ENCODE measurements at regions not wholly inside any gene's neighbourhood (a gene's known extent, or its start where the extent isn't known, plus 50 kb on each side); places are given as distances from the start of the nearest gene placed in this dataset.

DNA sequence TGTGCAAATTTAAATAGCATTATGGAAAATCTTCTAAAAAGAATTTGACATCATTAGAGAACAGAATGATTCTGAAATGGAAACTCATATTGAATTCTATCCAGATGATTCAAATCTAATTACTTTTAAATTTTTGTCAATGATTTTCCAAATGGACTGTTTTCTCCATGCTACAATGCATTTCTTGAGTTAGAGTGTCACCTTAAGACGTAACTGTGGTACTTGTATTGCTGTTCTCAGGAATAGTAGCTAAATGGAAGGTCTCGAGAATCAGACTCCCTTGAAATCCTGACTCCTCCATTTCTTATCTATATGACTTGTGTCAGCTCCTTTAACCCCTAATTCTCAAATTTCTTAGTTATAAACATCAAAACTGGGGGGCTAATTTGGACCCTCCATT is 102.3 kb downstream of the P2RY1 start:
- WGBS (ENCODE audit: insufficient coverage, insufficient replicate concordance, low lambda C conversion rate, missing lambda C conversion rate): 48% methylated on average over 2 of the region's 2 CpGs
- Histone ChIP-seq H3K79me2 (ENCODE audit: control insufficient read depth, insufficient read depth, low read length) (no peaks in the 10 kb centered on the region), H2AFZ (ENCODE audit: control insufficient read depth, low read depth, low read length) (no peak overlapping the region), H3K27ac (ENCODE audit: control insufficient read depth, insufficient read depth) (no peak overlapping the region), H4K20me1 (ENCODE audit: control insufficient read depth, insufficient read depth) (no peaks in the 10 kb centered on the region), H3K4me3 (no peak overlapping the region), H3K4me2 (ENCODE audit: control insufficient read depth, insufficient read depth) (no peak overlapping the region), H3K27me3 (replicated peaks in 1 of 2; ENCODE audit: control insufficient read depth in 2 of 2, insufficient read depth in 2 of 2, low read length in 1 of 2) (no peaks in the 10 kb centered on the region; a peak in 1 of 4 replicates), H3K9ac (ENCODE audit: control insufficient read depth, insufficient read depth, low read length) (no peak overlapping the region), H3K4me1 (ENCODE audit: control insufficient read depth, insufficient read depth, low read length) (no peaks in the 10 kb centered on the region), H3K9me3 (replicated peaks; ENCODE audit: control insufficient read depth, insufficient read depth, low read length) (no peaks in the 10 kb centered on the region), H3K36me3 (ENCODE audit: control insufficient read depth in 2 of 2, insufficient read depth in 2 of 2, low read length in 1 of 2) (no peaks in the 10 kb centered on the region)
- CTCF ChIA-PET: interaction anchor here (1.0 kb wide), 1 partner anchor 9 kb away, joined by 3 read pairs; no protein-coding TSS in a partner anchor
- SMC1A ChIA-PET (ENCODE audit: uncharacterized antibody, unreplicated experiment): interaction anchor here (0.6 kb wide), 1 partner anchor 221 kb away, joined by 4 read pairs; no protein-coding TSS in a partner anchor
- no peak for ATAC-seq
- RAD21 ChIA-PET (ENCODE audit: unreplicated experiment): no interaction called here
- no peak for DNase-seq (ENCODE audit: low read depth, low spot score)
- FAIRE-seq: no peak
- in situ Hi-C loops (cut with MboI): no loop called here
- intact Hi-C loops (cut with micrococcal nuclease; ENCODE audit: unreplicated experiment): loop anchor here (10.0 kb wide), 1 partner anchor 462 kb away; no protein-coding TSS in a partner anchor
- TF ChIP-seq TAF1 (IDR thresholded peaks at IDR 0.05; ENCODE audit: borderline replicate concordance, low read depth, low read length): no peak
- TF ChIP-seq, protein P1, sequence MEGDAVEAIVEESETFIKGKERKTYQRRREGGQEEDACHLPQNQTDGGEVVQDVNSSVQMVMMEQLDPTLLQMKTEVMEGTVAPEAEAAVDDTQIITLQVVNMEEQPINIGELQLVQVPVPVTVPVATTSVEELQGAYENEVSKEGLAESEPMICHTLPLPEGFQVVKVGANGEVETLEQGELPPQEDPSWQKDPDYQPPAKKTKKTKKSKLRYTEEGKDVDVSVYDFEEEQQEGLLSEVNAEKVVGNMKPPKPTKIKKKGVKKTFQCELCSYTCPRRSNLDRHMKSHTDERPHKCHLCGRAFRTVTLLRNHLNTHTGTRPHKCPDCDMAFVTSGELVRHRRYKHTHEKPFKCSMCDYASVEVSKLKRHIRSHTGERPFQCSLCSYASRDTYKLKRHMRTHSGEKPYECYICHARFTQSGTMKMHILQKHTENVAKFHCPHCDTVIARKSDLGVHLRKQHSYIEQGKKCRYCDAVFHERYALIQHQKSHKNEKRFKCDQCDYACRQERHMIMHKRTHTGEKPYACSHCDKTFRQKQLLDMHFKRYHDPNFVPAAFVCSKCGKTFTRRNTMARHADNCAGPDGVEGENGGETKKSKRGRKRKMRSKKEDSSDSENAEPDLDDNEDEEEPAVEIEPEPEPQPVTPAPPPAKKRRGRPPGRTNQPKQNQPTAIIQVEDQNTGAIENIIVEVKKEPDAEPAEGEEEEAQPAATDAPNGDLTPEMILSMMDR (IDR thresholded peaks at IDR 0.05 in 2 of 3, conservative IDR thresholded peaks at IDR 0.05 in 1 of 3; ENCODE audit: control insufficient read depth in 2 of 3, extremely low read depth in 1 of 3, insufficient read depth in 1 of 3, low read depth in 3 of 3, low read length in 3 of 3): peak in 1 of 3 experiments; percentile 14; a peak in 2 of 6 replicates
- TF ChIP-seq RAD21 (IDR thresholded peaks at IDR 0.05; ENCODE audit: insufficient read depth, low read depth, low read length): peak; percentile 48
- POLR2A ChIA-PET: no interaction called here
- no TSS peak for BruUV-seq (replicated peaks)

DNA sequence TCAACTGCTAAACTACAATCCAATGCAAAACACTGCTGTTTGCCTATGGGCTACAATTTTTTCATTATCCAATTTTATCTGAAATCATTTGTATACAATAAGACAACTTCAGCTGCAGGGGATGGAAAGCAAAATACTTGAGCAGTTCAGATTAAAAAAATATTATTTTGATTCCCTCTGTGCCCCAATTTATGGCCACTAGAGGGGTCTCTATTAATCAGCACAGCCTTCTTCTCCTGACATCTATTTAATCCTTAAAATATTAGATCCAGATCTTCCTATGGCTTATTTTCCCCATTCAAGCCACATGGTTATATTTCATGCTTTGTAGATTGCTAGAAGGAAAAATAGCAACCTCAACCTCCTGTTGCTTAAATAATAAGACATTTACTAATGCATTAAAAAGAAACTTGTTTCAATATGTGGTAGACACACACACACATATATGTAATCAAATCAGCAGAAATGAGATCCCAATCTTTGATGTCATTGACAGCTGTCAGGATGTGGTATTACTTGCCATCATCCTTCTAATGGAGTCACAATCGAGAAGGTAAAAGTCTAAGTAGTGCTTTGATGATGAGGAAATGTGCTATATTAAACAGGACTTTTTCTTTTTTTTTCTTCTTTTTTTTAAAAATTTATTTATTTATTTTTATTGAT is 104.2 kb downstream of the P2RY1 start:
- ChIA-PET POLR2A (no interaction called here), RAD21 (ENCODE audit: unreplicated experiment) (no interaction called here), SMC1A (ENCODE audit: uncharacterized antibody, unreplicated experiment) (no interaction called here), CTCF (no interaction called here)
- no peak for DNase-seq (ENCODE audit: low read depth, low spot score)
- no peaks in the 10 kb centered on the region for H3K9me3 ChIP-seq (replicated peaks; ENCODE audit: control insufficient read depth, insufficient read depth, low read length)
- no peak overlapping the region for H3K4me3 ChIP-seq
- no peak overlapping the region for H3K27ac ChIP-seq (ENCODE audit: control insufficient read depth, insufficient read depth)
- H3K79me2 ChIP-seq (ENCODE audit: control insufficient read depth, insufficient read depth, low read length): no peaks in the 10 kb centered on the region
- no peak for FAIRE-seq
- no TSS peak for BruUV-seq (replicated peaks)
- H3K4me2 ChIP-seq (ENCODE audit: control insufficient read depth, insufficient read depth): no peak overlapping the region
- H4K20me1 ChIP-seq (ENCODE audit: control insufficient read depth, insufficient read depth): no peaks in the 10 kb centered on the region
- 30% methylated on average over 1 of the region's 1 CpG for WGBS (ENCODE audit: insufficient coverage, insufficient replicate concordance, low lambda C conversion rate, missing lambda C conversion rate)
- H3K27me3 ChIP-seq (replicated peaks in 1 of 2; ENCODE audit: control insufficient read depth in 2 of 2, insufficient read depth in 2 of 2, low read length in 1 of 2): no peaks in the 10 kb centered on the region; a peak in 1 of 4 replicates
- no peaks in the 10 kb centered on the region for H3K4me1 ChIP-seq (ENCODE audit: control insufficient read depth, insufficient read depth, low read length)
- H3K36me3 ChIP-seq (ENCODE audit: control insufficient read depth in 2 of 2, insufficient read depth in 2 of 2, low read length in 1 of 2): no peaks in the 10 kb centered on the region
- TF ChIP-seq NBN (IDR thresholded peaks at IDR 0.05) (no peak), HDAC2 (IDR thresholded peaks at IDR 0.05) (no peak), PML (IDR thresholded peaks at IDR 0.05; ENCODE audit: low read length) (no peak), JUND (IDR thresholded peaks at IDR 0.05; ENCODE audit: low read depth, low read length) (no peak), YBX1 (IDR thresholded peaks at IDR 0.05) (no peak), STAT1 (conservative IDR thresholded peaks at IDR 0.05) (no peak), NR2F1 (conservative IDR thresholded peaks at IDR 0.05) (no peak), SIN3A (IDR thresholded peaks at IDR 0.05; ENCODE audit: low read depth, low read length) (no peak)
- TF ChIP-seq, protein P2, sequence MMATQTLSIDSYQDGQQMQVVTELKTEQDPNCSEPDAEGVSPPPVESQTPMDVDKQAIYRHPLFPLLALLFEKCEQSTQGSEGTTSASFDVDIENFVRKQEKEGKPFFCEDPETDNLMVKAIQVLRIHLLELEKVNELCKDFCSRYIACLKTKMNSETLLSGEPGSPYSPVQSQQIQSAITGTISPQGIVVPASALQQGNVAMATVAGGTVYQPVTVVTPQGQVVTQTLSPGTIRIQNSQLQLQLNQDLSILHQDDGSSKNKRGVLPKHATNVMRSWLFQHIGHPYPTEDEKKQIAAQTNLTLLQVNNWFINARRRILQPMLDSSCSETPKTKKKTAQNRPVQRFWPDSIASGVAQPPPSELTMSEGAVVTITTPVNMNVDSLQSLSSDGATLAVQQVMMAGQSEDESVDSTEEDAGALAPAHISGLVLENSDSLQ (IDR thresholded peaks at IDR 0.05): no peak
- TF ChIP-seq, protein P3, sequence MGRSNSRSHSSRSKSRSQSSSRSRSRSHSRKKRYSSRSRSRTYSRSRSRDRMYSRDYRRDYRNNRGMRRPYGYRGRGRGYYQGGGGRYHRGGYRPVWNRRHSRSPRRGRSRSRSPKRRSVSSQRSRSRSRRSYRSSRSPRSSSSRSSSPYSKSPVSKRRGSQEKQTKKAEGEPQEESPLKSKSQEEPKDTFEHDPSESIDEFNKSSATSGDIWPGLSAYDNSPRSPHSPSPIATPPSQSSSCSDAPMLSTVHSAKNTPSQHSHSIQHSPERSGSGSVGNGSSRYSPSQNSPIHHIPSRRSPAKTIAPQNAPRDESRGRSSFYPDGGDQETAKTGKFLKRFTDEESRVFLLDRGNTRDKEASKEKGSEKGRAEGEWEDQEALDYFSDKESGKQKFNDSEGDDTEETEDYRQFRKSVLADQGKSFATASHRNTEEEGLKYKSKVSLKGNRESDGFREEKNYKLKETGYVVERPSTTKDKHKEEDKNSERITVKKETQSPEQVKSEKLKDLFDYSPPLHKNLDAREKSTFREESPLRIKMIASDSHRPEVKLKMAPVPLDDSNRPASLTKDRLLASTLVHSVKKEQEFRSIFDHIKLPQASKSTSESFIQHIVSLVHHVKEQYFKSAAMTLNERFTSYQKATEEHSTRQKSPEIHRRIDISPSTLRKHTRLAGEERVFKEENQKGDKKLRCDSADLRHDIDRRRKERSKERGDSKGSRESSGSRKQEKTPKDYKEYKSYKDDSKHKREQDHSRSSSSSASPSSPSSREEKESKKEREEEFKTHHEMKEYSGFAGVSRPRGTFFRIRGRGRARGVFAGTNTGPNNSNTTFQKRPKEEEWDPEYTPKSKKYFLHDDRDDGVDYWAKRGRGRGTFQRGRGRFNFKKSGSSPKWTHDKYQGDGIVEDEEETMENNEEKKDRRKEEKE (IDR thresholded peaks at IDR 0.05): no peak
- no peak for ATAC-seq
- H3K9ac ChIP-seq (ENCODE audit: control insufficient read depth, insufficient read depth, low read length): no peak overlapping the region
- intact Hi-C loops (cut with micrococcal nuclease; ENCODE audit: unreplicated experiment) (loop anchor here (10.0 kb wide), 1 partner anchor 464 kb away; no protein-coding TSS in a partner anchor), in situ Hi-C loops (cut with MboI) (no loop called here)
- H2AFZ ChIP-seq (ENCODE audit: control insufficient read depth, low read depth, low read length): no peak overlapping the region

Measured in GM12878 (cell line).